ENCODE measurements at regions not wholly inside any gene's neighbourhood (a gene's known extent, or its start where the extent isn't known, plus 50 kb on each side); places are given as distances from the start of the nearest gene placed in this dataset.

DNA sequence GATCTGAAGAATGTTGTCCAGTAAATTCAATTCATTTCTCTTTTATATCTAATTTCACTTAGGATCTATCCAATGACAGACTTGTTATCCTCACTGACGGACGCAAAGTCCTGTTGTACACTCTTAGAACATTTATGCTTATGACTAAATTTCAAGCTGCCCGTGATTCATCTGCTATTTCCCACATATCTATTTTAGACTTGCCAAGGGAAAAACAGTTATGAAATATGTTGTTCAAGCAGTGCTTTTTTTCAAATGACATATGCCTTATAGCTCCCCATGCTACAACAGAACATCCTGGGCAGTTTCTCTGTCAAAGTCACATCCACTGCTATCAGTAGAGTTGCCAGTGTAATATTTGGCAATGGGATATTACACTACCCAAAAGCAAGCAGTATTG, 94.2 kb upstream of the CBLN2 start:
- TF ChIP-seq POLR2A (IDR thresholded peaks at IDR 0.05; ENCODE audit: low read depth, low read length) (no peak), POLR2AphosphoS5 (IDR thresholded peaks at IDR 0.05; ENCODE audit: low read depth, low read length) (no peak), TAF1 (IDR thresholded peaks at IDR 0.05; ENCODE audit: borderline replicate concordance, low read depth, low read length) (no peak)
- DNase-seq (ENCODE audit: insufficient read length): no peak
- FAIRE-seq: no peak

DNA sequence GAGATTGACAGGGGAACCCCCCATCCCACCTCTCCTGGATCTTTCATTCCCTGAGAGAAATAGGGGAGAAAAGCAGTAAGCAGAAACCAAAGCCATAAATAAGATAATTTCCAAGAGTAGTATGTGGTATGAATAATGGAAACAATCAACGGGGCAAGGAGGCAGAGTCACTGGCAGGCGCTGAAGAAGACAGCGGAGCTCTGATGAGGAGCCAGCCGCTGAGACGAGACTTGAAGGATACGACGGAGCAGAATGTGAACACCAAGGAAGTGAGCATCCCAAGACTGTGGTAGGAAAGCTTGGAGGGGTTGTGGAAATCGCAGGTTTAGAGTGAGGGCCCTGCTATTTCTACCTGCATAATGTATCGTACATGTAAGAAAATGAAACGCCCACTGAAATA, 93.6 kb upstream of the CBLN2 start:
- TF ChIP-seq POLR2AphosphoS5 (IDR thresholded peaks at IDR 0.05; ENCODE audit: low read depth, low read length) (no peak), TAF1 (IDR thresholded peaks at IDR 0.05; ENCODE audit: borderline replicate concordance, low read depth, low read length) (no peak), POLR2A (IDR thresholded peaks at IDR 0.05; ENCODE audit: low read depth, low read length) (no peak)
- FAIRE-seq (no peak), DNase-seq (ENCODE audit: insufficient read length) (no peak)

DNA sequence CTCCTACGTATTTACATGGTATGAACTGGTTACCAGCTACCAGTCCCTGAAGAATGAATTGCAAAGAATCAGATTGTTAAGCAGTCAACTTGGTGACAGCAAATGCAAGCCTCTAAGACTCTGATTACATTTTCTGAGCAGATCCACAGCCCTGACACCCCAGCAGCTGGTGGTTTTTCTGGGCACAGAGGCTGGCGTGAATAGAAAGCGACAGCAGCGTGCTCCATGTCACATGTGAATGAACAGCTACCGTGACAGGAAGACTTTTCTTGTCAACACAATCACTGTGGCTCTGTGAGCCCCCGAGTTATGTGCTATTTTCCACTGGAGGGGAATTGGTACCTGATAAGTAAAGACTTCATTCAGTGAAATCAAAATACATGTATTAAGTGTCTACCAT, 93.2 kb upstream of the CBLN2 start:
- no peak for FAIRE-seq
- TF ChIP-seq TAF1 (IDR thresholded peaks at IDR 0.05; ENCODE audit: borderline replicate concordance, low read depth, low read length) (no peak), POLR2A (IDR thresholded peaks at IDR 0.05; ENCODE audit: low read depth, low read length) (no peak), POLR2AphosphoS5 (IDR thresholded peaks at IDR 0.05; ENCODE audit: low read depth, low read length) (no peak)
- DNase-seq (ENCODE audit: insufficient read length): no peak

DNA sequence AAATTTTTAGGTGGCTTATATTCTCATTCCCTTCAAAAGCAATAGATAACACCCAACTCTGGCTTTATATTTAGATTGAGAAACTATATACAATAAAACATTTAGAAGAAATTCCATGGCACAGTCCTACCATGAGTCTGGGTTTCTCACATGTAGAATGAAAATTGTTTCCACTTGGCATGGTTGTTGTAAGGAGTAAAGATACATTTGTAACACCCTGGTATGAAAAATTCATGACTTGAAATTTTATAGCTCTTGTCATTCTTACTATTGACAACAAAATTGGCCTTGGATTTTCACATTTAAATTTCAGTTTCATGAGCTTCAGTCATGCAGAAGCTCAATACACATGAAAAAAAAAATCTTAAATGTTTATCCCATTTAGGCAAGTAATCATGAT, 92.5 kb upstream of the CBLN2 start:
- TF ChIP-seq POLR2AphosphoS5 (IDR thresholded peaks at IDR 0.05; ENCODE audit: low read depth, low read length) (no peak), POLR2A (IDR thresholded peaks at IDR 0.05; ENCODE audit: low read depth, low read length) (no peak), TAF1 (IDR thresholded peaks at IDR 0.05; ENCODE audit: borderline replicate concordance, low read depth, low read length) (no peak)
- DNase-seq (ENCODE audit: insufficient read length) (no peak), FAIRE-seq (no peak)

DNA sequence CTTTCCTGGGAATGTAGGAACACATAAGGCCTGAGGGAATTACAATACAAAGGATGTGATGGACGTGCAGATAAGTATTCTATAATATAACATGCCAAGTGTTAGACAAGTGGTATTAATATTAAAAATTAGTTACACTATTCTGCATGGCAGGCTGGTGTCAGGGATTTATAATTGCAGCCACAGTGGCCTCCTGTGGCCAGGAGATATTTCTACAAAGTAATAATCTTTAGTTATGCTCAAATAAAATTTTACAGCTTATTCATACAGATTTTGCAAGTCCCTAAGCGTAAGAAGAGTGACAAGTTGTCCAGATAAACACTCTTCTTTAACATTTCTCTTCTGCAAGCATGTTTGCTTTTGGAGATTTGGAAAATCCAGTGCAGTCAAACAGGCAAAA, 90.4 kb upstream of the CBLN2 start:
- FAIRE-seq: no peak
- DNase-seq (ENCODE audit: insufficient read length): no peak
- no peak for TF ChIP-seq POLR2A (IDR thresholded peaks at IDR 0.05; ENCODE audit: low read depth, low read length)
- no peak for TF ChIP-seq TAF1 (IDR thresholded peaks at IDR 0.05; ENCODE audit: borderline replicate concordance, low read depth, low read length)
- TF ChIP-seq POLR2AphosphoS5 (IDR thresholded peaks at IDR 0.05; ENCODE audit: low read depth, low read length): no peak

DNA sequence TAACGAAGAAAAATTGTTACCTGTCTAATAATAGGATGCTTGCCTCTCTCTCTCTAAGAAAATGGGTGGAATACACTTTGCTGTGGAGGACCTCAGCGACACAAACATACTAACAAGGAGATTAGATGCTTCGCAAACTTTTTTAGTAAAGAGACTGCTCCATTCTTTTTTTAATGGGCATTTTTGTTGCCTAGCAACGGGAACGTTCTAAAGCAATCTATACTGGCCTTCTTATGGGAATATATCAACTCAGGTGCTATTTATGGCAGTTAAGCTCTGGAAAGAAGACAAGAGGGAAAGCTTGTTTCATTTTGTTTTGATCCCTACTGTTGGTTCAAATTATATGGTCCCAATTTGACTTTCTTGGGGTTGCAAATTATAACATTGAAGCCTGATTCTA, 86.8 kb upstream of the CBLN2 start:
- TF ChIP-seq POLR2AphosphoS5 (IDR thresholded peaks at IDR 0.05; ENCODE audit: low read depth, low read length) (no peak), TAF1 (IDR thresholded peaks at IDR 0.05; ENCODE audit: borderline replicate concordance, low read depth, low read length) (no peak), POLR2A (IDR thresholded peaks at IDR 0.05; ENCODE audit: low read depth, low read length) (no peak)
- DNase-seq (ENCODE audit: insufficient read length) (no peak), FAIRE-seq (no peak)

DNA sequence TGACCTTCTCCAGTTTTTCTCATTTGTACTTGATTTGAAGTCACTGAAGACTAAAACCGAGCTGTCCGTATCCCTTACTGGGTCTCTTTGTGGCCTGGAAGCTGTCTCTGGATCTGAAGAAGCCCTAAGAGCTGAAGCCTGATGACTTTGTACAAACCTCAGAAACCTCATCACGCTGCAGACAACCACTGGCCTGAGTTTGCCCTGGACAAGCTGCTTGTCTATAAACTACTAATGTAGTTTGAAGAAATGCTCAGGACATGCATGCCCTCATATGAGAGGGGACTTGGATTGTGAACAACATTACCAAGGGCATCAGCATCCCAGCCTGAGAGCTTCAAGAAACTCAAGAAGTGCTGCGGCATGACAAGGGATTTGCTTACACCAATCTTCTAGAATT, 79.3 kb upstream of the CBLN2 start:
- DNase-seq (ENCODE audit: insufficient read length) (no peak), FAIRE-seq (no peak)
- TF ChIP-seq POLR2AphosphoS5 (IDR thresholded peaks at IDR 0.05; ENCODE audit: low read depth, low read length): no peak

DNA sequence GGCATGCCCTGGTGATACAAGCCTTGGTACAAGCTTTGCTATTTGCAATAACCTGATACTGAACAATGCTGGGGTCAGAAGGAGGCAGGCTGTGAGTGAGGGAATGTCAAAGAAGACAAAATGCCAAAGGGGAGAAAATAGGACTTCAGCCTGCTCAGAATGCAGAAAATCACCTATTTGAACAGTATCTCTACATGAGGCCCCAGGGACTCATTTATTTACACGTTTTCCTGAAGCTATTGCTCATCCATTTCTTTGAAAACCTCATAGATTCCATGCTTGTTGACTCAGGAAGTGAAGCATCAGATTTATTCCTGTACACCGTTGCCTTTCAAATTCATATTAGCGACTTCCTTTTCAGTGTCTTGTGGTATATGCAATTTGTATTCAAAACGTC, 69.4 kb upstream of the CBLN2 start:
- DNase-seq (ENCODE audit: insufficient read length) (no peak), FAIRE-seq (no peak)
- TF ChIP-seq TAF1 (IDR thresholded peaks at IDR 0.05; ENCODE audit: borderline replicate concordance, low read depth, low read length): no peak
- TF ChIP-seq POLR2AphosphoS5 (IDR thresholded peaks at IDR 0.05; ENCODE audit: low read depth, low read length): no peak
- TF ChIP-seq POLR2A (IDR thresholded peaks at IDR 0.05; ENCODE audit: low read depth, low read length): no peak

DNA sequence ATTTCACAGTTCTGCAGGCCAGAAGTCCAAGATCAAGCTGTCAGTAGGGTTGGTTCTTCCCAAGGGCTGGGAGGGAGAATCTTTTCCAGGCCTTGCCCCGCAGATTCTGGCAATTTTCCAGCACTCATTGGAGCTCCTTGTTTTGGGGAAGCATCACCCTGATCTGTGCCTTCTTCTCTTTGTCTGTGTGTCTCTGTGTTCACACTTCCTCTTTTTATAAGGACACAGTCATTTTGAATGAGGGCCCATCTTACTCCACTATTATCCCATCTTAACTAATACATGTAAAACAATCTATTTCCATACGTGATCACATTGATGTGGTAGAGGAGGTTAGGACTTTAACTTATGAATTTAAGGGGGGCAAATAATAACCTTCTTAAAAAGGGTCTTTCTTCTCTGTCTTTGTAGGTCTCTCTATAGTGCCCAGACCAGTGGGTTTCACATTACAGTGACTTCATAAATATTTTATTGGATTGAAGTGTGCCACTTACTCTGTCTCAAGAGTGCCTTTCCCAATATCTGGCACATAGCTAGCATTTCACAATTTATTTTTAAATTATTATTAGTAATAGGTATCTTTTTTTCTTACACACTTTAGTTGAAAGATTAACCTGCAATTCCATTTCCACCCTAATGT, 68.9 kb upstream of the CBLN2 start:
- FAIRE-seq: no peak
- no peak for DNase-seq (ENCODE audit: insufficient read length)
- TF ChIP-seq POLR2A (IDR thresholded peaks at IDR 0.05; ENCODE audit: low read depth, low read length) (no peak), TAF1 (IDR thresholded peaks at IDR 0.05; ENCODE audit: borderline replicate concordance, low read depth, low read length) (no peak), POLR2AphosphoS5 (IDR thresholded peaks at IDR 0.05; ENCODE audit: low read depth, low read length) (no peak)

DNA sequence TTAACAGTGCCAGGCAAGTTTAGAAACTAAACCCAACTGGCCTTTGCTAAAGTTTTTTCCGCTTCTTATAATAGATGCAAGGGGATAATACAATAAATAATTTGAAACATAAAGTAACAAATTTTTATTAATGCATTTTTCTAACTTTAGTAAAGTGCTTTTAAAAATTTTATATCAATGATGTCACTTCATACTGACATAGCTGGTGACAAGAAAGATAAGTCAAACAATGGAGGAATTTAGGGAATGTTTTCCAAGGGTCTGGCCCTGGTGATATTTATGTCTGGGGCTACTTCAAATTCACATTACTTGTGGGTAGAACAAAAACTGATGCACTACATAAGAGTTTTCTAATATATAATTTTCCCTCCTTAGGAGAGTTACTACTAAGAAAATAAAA, 61.2 kb upstream of the CBLN2 start:
- TF ChIP-seq POLR2AphosphoS5 (IDR thresholded peaks at IDR 0.05; ENCODE audit: low read depth, low read length) (no peak), POLR2A (IDR thresholded peaks at IDR 0.05; ENCODE audit: low read depth, low read length) (no peak), TAF1 (IDR thresholded peaks at IDR 0.05; ENCODE audit: borderline replicate concordance, low read depth, low read length) (no peak)
- no peak for FAIRE-seq
- no peak for DNase-seq (ENCODE audit: insufficient read length)

DNA sequence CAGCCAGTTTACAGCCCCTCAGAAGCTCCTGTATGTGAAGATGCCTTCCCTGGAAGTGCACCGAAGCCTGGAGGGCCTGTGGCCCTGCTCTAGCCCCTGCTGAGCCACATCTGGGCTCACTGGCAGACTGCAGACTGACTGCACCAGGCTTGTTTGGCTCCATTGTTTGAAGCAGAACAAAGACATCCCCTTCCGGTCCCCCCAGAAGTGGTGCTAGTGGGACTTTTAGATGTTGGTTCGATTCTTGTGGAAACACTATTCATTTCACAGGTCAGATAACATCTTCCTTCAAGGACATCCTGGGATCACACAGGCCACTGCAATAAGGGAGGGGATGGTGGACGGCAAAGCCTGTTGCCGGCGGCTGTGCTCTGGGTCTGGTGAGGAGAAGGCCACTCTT, 57.8 kb upstream of the CBLN2 start:
- no peak for DNase-seq (ENCODE audit: insufficient read length)
- TF ChIP-seq POLR2A (IDR thresholded peaks at IDR 0.05; ENCODE audit: low read depth, low read length): no peak
- TF ChIP-seq POLR2AphosphoS5 (IDR thresholded peaks at IDR 0.05; ENCODE audit: low read depth, low read length): no peak
- no peak for FAIRE-seq

DNA sequence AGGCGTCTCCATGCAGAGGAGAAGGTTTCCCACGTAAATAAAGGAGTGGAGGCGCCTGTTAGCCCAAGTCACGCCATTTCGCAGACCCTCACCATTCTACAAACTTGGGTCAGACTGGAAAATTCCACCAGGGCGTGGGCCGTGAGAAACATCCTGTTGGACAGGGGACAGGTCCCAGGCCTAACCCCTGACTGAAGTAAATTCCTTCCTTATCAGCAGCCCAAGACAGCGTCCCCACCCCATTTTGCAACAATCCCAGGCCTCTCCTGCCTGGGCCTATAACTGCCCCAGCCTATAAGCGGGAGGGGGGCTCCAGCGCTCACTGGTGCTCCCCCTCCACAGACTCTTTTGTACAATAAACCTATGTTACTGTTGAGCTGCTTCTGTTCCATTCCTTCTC, 57.3 kb upstream of the CBLN2 start:
- no peak for DNase-seq (ENCODE audit: insufficient read length)
- no peak for TF ChIP-seq TAF1 (IDR thresholded peaks at IDR 0.05; ENCODE audit: borderline replicate concordance, low read depth, low read length)
- TF ChIP-seq POLR2AphosphoS5 (IDR thresholded peaks at IDR 0.05; ENCODE audit: low read depth, low read length): no peak
- TF ChIP-seq POLR2A (IDR thresholded peaks at IDR 0.05; ENCODE audit: low read depth, low read length): no peak
- no peak for FAIRE-seq

Measured in GM12892 (cell line).